ENCODE measurements at regions not wholly inside any gene's neighbourhood (a gene's known extent, or its start where the extent isn't known, plus 50 kb on each side); places are given as distances from the start of the nearest gene placed in this dataset.

DNA sequence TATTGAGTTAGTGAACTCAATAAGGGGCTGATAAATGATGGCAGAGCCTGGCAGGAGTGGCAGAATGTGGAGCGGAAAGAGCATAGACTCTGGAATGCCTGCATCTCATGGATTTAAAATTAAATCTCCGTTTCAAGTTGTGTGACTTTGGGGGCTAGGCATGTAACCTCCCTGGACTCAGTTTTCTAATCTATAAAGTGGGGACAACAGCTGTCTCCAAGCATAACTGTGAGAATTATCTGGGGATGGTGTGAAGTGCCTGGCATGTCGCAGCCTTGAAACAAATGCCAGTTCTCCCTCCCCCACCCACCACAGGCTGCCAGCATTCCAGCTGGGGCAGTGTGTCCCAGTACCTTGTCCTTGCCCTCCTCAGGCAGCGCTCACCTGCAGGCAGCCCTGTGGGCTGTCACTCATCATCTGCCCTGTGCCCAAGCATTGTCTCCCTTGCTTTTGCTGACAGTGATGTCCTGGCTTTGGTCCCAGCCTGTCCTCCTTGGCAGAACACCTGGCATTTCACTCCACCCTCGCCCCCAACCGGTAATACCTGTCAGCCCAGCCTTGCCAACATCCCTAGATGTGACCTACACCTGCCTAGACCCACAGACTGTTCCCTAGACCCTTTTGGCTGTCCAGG, 129.6 kb downstream of the MRM1 start:
- CTCF ChIA-PET, result no interaction called here
- peaks cover 37% of the 10 kb centered on the region for H3K27me3 ChIP-seq (ENCODE audit: control insufficient read depth, insufficient read depth, low read length)
- H3K9me3 ChIP-seq (ENCODE audit: control insufficient read depth, insufficient read depth, low read length), result no peaks in the 10 kb centered on the region
- TF ChIP-seq, protein P1, sequence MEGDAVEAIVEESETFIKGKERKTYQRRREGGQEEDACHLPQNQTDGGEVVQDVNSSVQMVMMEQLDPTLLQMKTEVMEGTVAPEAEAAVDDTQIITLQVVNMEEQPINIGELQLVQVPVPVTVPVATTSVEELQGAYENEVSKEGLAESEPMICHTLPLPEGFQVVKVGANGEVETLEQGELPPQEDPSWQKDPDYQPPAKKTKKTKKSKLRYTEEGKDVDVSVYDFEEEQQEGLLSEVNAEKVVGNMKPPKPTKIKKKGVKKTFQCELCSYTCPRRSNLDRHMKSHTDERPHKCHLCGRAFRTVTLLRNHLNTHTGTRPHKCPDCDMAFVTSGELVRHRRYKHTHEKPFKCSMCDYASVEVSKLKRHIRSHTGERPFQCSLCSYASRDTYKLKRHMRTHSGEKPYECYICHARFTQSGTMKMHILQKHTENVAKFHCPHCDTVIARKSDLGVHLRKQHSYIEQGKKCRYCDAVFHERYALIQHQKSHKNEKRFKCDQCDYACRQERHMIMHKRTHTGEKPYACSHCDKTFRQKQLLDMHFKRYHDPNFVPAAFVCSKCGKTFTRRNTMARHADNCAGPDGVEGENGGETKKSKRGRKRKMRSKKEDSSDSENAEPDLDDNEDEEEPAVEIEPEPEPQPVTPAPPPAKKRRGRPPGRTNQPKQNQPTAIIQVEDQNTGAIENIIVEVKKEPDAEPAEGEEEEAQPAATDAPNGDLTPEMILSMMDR (IDR thresholded peaks at IDR 0.05; ENCODE audit: low read depth, low read length), result no peak
- H3K27ac ChIP-seq (ENCODE audit: low read depth, low read length), result no peak overlapping the region
- POLR2A ChIA-PET, result no interaction called here
- no peak for DNase-seq (ENCODE audit: low read depth, low spot score)
- no peak overlapping the region for H3K4me3 ChIP-seq (ENCODE audit: low read depth, low read length)

DNA sequence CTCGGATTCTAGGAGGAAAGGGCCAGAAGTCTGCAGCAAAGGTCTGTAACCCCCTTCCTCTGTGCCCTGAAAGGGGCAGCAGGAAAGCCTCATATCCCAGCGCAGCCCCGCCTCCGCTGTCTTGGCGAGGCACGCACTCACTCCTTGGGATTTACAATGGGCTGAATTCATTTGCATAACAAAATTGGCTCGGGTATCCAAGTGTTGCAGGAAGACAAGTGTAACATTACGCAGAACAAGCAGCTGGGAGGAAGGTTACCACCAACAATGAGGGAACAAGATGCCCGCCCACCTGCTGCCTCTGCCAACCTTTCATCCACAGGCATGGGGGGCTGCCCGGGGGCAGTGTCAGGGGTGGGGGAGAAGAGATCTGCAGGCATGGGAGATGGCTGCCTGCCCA, 130.4 kb downstream of the MRM1 start:
- H3K4me3 ChIP-seq (ENCODE audit: low read depth, low read length), result no peak overlapping the region
- ChIA-PET POLR2A (no interaction called here), CTCF (no interaction called here)
- H3K27me3 ChIP-seq (ENCODE audit: control insufficient read depth, insufficient read depth, low read length), result peaks cover 36% of the 10 kb centered on the region
- TF ChIP-seq, protein P1 (IDR thresholded peaks at IDR 0.05; ENCODE audit: low read depth, low read length), result no peak
- DNase-seq (ENCODE audit: low read depth, low spot score), result no peak
- no peaks in the 10 kb centered on the region for H3K9me3 ChIP-seq (ENCODE audit: control insufficient read depth, insufficient read depth, low read length)
- no peak overlapping the region for H3K27ac ChIP-seq (ENCODE audit: low read depth, low read length)

DNA sequence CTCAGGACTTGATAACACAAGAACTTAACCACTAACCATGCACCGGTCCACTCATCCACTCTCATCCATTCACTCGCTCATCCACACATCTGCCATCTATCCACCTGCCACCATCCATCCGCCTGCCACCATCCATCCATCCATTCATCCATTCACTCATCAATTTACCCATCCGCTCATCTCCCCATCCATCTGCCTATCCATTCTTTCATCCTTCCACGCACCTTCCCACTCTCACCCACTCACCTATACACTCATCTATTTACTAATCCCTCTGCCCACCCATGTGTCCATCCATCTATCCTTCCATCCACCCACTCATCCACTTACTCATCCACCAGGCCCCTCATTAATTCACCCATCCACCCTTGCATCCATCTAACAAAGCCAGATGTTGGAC, 131.0 kb downstream of the MRM1 start:
- H3K4me3 ChIP-seq (ENCODE audit: low read depth, low read length), result no peak overlapping the region
- no peak for DNase-seq (ENCODE audit: low read depth, low spot score)
- no peak overlapping the region for H3K27ac ChIP-seq (ENCODE audit: low read depth, low read length)
- H3K27me3 ChIP-seq (ENCODE audit: control insufficient read depth, insufficient read depth, low read length), result peaks cover 32% of the 10 kb centered on the region
- POLR2A ChIA-PET, result no interaction called here
- H3K9me3 ChIP-seq (ENCODE audit: control insufficient read depth, insufficient read depth, low read length), result no peaks in the 10 kb centered on the region
- CTCF ChIA-PET, result no interaction called here
- TF ChIP-seq, protein P1 (IDR thresholded peaks at IDR 0.05; ENCODE audit: low read depth, low read length), result no peak

DNA sequence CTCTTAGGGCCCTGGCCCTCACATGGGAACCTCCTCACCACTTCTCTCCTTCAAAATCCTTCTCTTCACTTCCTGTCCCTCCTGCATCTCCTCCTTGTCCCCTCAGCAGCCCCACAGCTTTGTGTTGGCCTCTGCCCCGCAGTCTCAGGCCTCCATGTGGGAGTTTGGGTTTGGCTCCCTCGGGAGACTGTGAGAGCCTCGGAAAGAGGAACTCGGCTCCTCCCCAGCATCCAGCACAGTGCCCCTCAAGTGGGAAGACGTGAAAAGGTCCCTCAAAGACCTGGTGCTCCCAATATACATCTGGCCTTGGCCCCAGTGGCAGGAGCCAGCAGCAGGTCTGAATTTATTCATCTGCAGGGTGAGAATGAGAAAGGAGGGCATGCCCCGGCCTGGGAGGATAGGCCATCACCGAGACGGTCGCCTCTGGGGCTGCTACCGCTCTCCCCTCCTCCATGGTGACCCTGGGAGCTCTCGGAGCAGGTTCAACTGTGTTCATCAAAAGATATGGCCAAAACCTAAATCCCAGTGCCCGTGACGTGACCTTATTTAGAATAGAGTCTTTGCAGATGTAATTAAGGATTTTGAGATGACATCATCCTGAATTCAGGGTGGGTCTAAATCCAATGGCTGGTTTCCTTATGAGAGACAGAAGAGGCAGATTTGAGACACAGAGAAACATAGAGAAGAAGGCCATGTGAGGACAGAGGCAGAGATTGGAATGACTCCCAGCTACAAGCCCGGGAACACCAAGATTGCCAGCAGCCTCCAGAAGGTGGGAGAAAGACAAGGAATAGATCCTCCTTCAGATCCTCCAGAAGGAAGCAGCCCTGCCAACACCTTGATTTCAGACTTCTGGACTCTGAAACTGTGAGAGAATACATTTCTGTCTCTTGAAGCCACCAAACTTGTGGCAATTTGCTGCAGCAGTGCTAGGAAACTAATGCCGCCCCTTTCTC, 135.1 kb downstream of the MRM1 start:
- DNase-seq (ENCODE audit: low read depth, low spot score), result no peak
- peaks cover 9% of the 10 kb centered on the region for H3K27me3 ChIP-seq (ENCODE audit: control insufficient read depth, insufficient read depth, low read length)
- no peak overlapping the region for H3K27ac ChIP-seq (ENCODE audit: low read depth, low read length)
- ChIA-PET CTCF (no interaction called here), POLR2A (no interaction called here)
- no peaks in the 10 kb centered on the region for H3K9me3 ChIP-seq (ENCODE audit: control insufficient read depth, insufficient read depth, low read length)
- TF ChIP-seq, protein P1 (IDR thresholded peaks at IDR 0.05; ENCODE audit: low read depth, low read length), result no peak
- no peak overlapping the region for H3K4me3 ChIP-seq (ENCODE audit: low read depth, low read length)

DNA sequence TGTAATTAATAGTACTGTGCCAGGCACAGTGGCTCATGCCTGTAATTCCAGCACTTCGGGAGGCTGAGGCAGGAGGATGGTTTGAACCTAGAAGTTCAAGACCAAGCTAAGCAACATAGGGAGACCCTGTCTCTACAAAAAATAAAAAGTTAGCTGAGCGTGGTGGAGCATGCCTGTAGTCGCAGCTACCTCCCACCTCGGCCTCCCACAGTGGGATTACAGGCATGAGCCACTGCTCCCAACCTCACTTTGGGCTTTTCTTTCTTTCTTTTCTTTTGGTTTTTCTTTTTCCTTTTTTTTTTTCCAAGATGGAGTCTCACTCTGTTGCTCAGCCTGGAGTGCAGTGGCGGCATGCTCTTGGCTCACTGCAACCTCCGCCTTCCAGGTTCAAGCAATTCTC, 137.8 kb downstream of the MRM1 start:
- TF ChIP-seq, protein P1 (IDR thresholded peaks at IDR 0.05; ENCODE audit: low read depth, low read length), result no peak
- ChIA-PET POLR2A (no interaction called here), CTCF (no interaction called here)
- Histone ChIP-seq H3K27ac (ENCODE audit: low read depth, low read length) (no peak overlapping the region), H3K4me3 (ENCODE audit: low read depth, low read length) (no peak overlapping the region), H3K9me3 (ENCODE audit: control insufficient read depth, insufficient read depth, low read length) (no peaks in the 10 kb centered on the region; the same call in 1 of the 2 replicates), H3K27me3 (ENCODE audit: control insufficient read depth, insufficient read depth, low read length) (peaks cover 23% of the 10 kb centered on the region)
- no peak for DNase-seq (ENCODE audit: low read depth, low spot score)

Measured in AG04450 (cell line).